ENCODE measurements at regions not wholly inside any gene's neighbourhood (a gene's known extent, or its start where the extent isn't known, plus 50 kb on each side); places are given as distances from the start of the nearest gene placed in this dataset.

DNA sequence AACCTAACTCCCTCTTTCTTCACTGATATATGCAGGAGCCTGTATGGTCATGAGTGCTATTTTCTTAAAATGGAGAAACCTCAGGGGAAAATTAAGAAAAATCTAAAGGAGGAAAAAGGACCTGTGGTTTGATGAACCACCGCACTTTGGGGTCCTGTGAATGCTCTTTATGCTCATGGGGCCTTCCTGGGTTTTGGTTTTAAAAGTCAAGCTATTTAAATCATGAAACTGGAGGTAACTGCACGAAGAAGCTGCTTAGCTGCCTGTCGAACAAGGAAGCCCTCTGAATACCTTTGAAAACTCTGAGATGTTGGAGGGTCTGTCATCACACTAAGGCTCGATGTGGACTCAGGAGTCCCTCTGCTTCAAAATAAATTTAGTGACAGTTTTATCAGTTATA, 564.5 kb upstream of the ADAMTS16 start:
- no peak for DNase-seq
- H3K27me3 ChIP-seq (replicated peaks; ENCODE audit: insufficient read depth, low read length) = no peaks in the 10 kb centered on the region
- H3F3A ChIP-seq (ENCODE audit: insufficient read depth, low read length) = no peaks in the 10 kb centered on the region
- H3K4me2 ChIP-seq (ENCODE audit: low read depth, low read length) = no peak overlapping the region
- no peak overlapping the region for H3K27ac ChIP-seq (ENCODE audit: low read length)
- H3K9me2 ChIP-seq (replicated peaks; ENCODE audit: insufficient read depth, low read length) = no peaks in the 10 kb centered on the region
- no peak for TF ChIP-seq EZH2 (optimal IDR thresholded peaks at IDR 0.05; ENCODE audit: low read depth, low read length)
- TF ChIP-seq, protein P1, sequence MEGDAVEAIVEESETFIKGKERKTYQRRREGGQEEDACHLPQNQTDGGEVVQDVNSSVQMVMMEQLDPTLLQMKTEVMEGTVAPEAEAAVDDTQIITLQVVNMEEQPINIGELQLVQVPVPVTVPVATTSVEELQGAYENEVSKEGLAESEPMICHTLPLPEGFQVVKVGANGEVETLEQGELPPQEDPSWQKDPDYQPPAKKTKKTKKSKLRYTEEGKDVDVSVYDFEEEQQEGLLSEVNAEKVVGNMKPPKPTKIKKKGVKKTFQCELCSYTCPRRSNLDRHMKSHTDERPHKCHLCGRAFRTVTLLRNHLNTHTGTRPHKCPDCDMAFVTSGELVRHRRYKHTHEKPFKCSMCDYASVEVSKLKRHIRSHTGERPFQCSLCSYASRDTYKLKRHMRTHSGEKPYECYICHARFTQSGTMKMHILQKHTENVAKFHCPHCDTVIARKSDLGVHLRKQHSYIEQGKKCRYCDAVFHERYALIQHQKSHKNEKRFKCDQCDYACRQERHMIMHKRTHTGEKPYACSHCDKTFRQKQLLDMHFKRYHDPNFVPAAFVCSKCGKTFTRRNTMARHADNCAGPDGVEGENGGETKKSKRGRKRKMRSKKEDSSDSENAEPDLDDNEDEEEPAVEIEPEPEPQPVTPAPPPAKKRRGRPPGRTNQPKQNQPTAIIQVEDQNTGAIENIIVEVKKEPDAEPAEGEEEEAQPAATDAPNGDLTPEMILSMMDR (IDR thresholded peaks at IDR 0.05; ENCODE audit: low read length) = no peak
- TF ChIP-seq EZH2phosphoT487 (IDR thresholded peaks at IDR 0.05; ENCODE audit: low read length) = no peak
- no peaks in the 10 kb centered on the region for H4K20me1 ChIP-seq (ENCODE audit: insufficient read depth, low read length)
- no peaks in the 10 kb centered on the region for H3K36me3 ChIP-seq (replicated peaks; ENCODE audit: insufficient read depth, low read length)
- H2AFZ ChIP-seq (ENCODE audit: low read length) = no peak overlapping the region
- H3K9me3 ChIP-seq (replicated peaks; ENCODE audit: insufficient read depth, low read length) = no peaks in the 10 kb centered on the region
- no peak overlapping the region for H3K9ac ChIP-seq (ENCODE audit: low read length)
- H3K4me3 ChIP-seq (ENCODE audit: low read length) = no peak overlapping the region
- peaks cover 8% of the 10 kb centered on the region; the same call in 1 of the 2 replicates for H3K79me2 ChIP-seq (ENCODE audit: low read length)
- no peaks in the 10 kb centered on the region for H3K4me1 ChIP-seq (ENCODE audit: low read length)

DNA sequence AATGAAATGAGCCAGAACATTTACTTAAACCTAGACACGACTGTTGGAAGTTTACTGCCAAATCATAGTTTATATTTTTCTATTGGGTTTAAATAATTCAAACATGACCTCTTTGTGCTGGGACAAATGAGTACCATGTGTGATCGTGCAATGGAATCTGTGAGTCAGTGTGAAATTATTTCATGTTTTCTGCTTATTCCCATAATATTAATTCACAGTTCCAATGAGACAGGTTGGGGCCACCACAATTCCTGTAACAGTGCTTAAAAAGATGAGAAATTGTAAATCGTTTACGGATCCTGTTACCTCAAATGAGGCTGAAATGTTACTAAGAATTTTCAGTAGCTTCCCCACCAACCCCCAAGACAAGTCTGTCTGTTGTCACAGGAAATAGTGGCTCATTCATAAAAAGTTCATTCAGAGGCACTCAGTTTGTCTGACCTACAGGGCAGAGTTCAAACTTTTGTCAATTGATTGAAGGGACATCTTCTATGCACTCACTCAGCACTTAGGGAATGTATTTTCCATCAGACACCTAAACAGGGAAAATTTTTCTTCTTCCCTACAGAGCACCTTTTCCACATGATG, 563.9 kb upstream of the ADAMTS16 start:
- H3F3A ChIP-seq (ENCODE audit: insufficient read depth, low read length) = no peaks in the 10 kb centered on the region
- H4K20me1 ChIP-seq (ENCODE audit: insufficient read depth, low read length) = no peaks in the 10 kb centered on the region
- H3K27ac ChIP-seq (ENCODE audit: low read length) = no peak overlapping the region
- no peak overlapping the region for H3K4me3 ChIP-seq (ENCODE audit: low read length)
- TF ChIP-seq EZH2phosphoT487 (IDR thresholded peaks at IDR 0.05; ENCODE audit: low read length) = no peak
- H3K9me2 ChIP-seq (replicated peaks; ENCODE audit: insufficient read depth, low read length) = no peaks in the 10 kb centered on the region
- H2AFZ ChIP-seq (ENCODE audit: low read length) = no peak overlapping the region
- H3K9ac ChIP-seq (ENCODE audit: low read length) = no peak overlapping the region
- no peaks in the 10 kb centered on the region for H3K27me3 ChIP-seq (replicated peaks; ENCODE audit: insufficient read depth, low read length)
- no peaks in the 10 kb centered on the region for H3K36me3 ChIP-seq (replicated peaks; ENCODE audit: insufficient read depth, low read length)
- H3K4me1 ChIP-seq (ENCODE audit: low read length) = no peaks in the 10 kb centered on the region
- no peak for DNase-seq
- no peaks in the 10 kb centered on the region for H3K9me3 ChIP-seq (replicated peaks; ENCODE audit: insufficient read depth, low read length)
- H3K79me2 ChIP-seq (ENCODE audit: low read length) = peaks cover 8% of the 10 kb centered on the region; the same call in 1 of the 2 replicates
- H3K4me2 ChIP-seq (ENCODE audit: low read depth, low read length) = no peak overlapping the region

DNA sequence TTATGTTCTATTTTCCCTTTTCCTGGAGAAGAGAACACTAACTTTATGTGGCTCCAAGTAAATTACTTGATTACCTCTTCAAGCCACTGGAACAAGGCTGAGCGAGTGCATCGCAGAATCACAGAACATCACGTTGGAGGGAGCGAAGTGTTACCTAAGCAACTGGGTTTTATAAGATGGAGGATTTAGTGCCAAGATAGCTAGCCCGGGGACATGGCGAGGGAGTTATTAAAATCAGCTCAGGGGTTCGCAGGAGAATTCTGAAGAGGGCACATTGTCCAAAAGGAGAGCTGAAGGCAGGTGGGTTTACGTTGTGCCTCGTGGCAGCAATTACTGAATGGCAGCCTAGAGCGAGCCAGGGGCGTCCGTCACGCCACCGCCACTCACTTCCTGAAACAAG, 563.2 kb upstream of the ADAMTS16 start:
- Histone ChIP-seq H3K9ac (ENCODE audit: low read length) (no peak overlapping the region), H3K4me3 (ENCODE audit: low read length) (no peak overlapping the region), H3F3A (ENCODE audit: insufficient read depth, low read length) (no peaks in the 10 kb centered on the region), H3K27ac (ENCODE audit: low read length) (no peak overlapping the region), H3K79me2 (ENCODE audit: low read length) (peaks cover 8% of the 10 kb centered on the region; the same call in 1 of the 2 replicates), H3K9me2 (replicated peaks; ENCODE audit: insufficient read depth, low read length) (no peaks in the 10 kb centered on the region), H3K4me1 (ENCODE audit: low read length) (no peaks in the 10 kb centered on the region), H3K4me2 (ENCODE audit: low read depth, low read length) (no peak overlapping the region), H4K20me1 (ENCODE audit: insufficient read depth, low read length) (no peaks in the 10 kb centered on the region), H3K36me3 (replicated peaks; ENCODE audit: insufficient read depth, low read length) (no peaks in the 10 kb centered on the region), H3K27me3 (replicated peaks; ENCODE audit: insufficient read depth, low read length) (no peaks in the 10 kb centered on the region), H3K9me3 (replicated peaks; ENCODE audit: insufficient read depth, low read length) (no peaks in the 10 kb centered on the region), H2AFZ (ENCODE audit: low read length) (no peak overlapping the region)
- TF ChIP-seq EZH2 (optimal IDR thresholded peaks at IDR 0.05; ENCODE audit: low read depth, low read length) (no peak), EZH2phosphoT487 (IDR thresholded peaks at IDR 0.05; ENCODE audit: low read length) (no peak)
- TF ChIP-seq, protein P1 (IDR thresholded peaks at IDR 0.05; ENCODE audit: low read length) = no peak
- DNase-seq = no peak

DNA sequence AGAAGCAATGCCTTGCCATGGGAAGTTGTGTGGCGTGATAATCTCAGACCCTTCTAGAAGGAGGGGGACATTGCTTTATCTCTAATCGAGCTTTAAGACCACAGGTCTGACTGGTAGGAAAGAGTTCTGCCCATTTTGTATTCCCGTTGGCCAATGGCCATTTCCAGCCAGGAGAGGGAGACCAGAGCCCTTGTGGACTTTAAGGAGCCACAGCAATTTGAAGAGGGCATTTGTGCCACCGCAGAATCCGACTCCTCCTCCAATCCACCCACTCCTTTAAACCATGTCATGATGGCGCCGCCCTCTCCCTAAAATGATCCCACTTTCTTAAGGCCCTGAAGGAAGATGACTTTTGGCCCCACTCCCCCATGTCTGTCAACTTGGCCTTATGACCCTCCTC, 560.5 kb upstream of the ADAMTS16 start:
- Histone ChIP-seq H3K9me3 (replicated peaks; ENCODE audit: insufficient read depth, low read length) (no peaks in the 10 kb centered on the region), H3K4me2 (ENCODE audit: low read depth, low read length) (no peak overlapping the region), H4K20me1 (ENCODE audit: insufficient read depth, low read length) (no peaks in the 10 kb centered on the region), H3F3A (ENCODE audit: insufficient read depth, low read length) (no peaks in the 10 kb centered on the region), H3K4me1 (ENCODE audit: low read length) (no peaks in the 10 kb centered on the region), H3K27ac (ENCODE audit: low read length) (no peak overlapping the region), H3K9me2 (replicated peaks; ENCODE audit: insufficient read depth, low read length) (no peaks in the 10 kb centered on the region), H3K27me3 (replicated peaks; ENCODE audit: insufficient read depth, low read length) (no peaks in the 10 kb centered on the region), H2AFZ (ENCODE audit: low read length) (no peak overlapping the region), H3K36me3 (replicated peaks; ENCODE audit: insufficient read depth, low read length) (no peaks in the 10 kb centered on the region), H3K4me3 (ENCODE audit: low read length) (no peak overlapping the region), H3K9ac (ENCODE audit: low read length) (no peak overlapping the region), H3K79me2 (ENCODE audit: low read length) (peaks cover 8% of the 10 kb centered on the region; the same call in 1 of the 2 replicates)
- DNase-seq = no peak
- TF ChIP-seq EZH2phosphoT487 (IDR thresholded peaks at IDR 0.05; ENCODE audit: low read length) (no peak), EZH2 (optimal IDR thresholded peaks at IDR 0.05; ENCODE audit: low read depth, low read length) (no peak)
- TF ChIP-seq, protein P1 (IDR thresholded peaks at IDR 0.05; ENCODE audit: low read length) = no peak

All from MM.1S (cell line).